ENCODE measurements at regions not wholly inside any gene's neighbourhood (a gene's known extent, or its start where the extent isn't known, plus 50 kb on each side); places are given as distances from the start of the nearest gene placed in this dataset.

DNA sequence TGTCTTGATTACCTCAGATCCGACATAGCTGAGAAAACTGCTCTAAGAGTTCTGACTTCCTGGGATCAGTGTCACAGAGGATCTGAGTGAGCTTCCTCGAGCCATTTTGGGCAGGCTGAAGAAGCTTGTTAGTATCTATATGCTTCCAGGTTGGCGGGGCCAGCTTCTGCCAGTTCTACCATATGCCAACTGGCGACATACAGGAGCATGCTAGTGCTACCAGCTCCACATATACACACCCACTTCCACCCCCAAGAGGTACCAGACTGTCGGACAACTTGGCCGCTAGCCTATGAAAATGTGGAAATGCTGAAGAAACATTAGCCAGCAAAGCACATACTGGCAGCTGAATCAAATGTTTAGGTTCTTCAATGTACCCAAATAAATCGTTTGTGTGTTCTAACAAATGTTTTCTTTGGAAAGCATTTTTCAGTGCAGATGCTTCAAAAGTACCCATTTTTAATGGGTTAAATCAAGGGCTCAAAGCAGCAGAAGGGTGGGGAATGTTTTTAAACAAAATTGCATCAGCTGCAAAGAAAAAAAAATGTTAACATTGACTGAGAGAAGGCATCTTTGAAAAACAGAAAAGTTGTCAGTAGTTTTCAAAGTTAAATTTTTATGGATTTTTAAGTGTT lies 163.7 kb downstream of the KLF12 start:
- no peaks in the 10 kb centered on the region for H3K9me3 ChIP-seq (ENCODE audit: low read depth)
- H3K4me3 ChIP-seq: no peak overlapping the region
- H3K4me1 ChIP-seq (ENCODE audit: insufficient read depth): no peaks in the 10 kb centered on the region
- WGBS (ENCODE audit: low lambda C conversion rate, missing lambda C conversion rate): 93% methylated on average over 7 of the region's 7 CpGs
- no peak overlapping the region for H2AFZ ChIP-seq
- no peak for DNase-seq (ENCODE audit: low spot score)
- H3K36me3 ChIP-seq (replicated peaks; ENCODE audit: insufficient read depth, low read depth): no peaks in the 10 kb centered on the region
- H3K27ac ChIP-seq: no peak overlapping the region
- no peaks in the 10 kb centered on the region for H3K27me3 ChIP-seq
- TF ChIP-seq EZH2 (IDR thresholded peaks at IDR 0.05; ENCODE audit: borderline replicate concordance) (no peak), EZH2phosphoT487 (IDR thresholded peaks at IDR 0.05; ENCODE audit: low read depth, severe bottlenecking, unreplicated experiment) (no peak), CTCF (IDR thresholded peaks at IDR 0.05; ENCODE audit: poor library complexity) (no peak)
- H3K9me2 ChIP-seq (replicated peaks; ENCODE audit: insufficient read depth): no peaks in the 10 kb centered on the region
- peaks cover 57% of the 10 kb centered on the region for H3K79me2 ChIP-seq
- H3K4me2 ChIP-seq: no peak overlapping the region
- no peaks in the 10 kb centered on the region for H4K20me1 ChIP-seq (ENCODE audit: insufficient read depth, poor library complexity, severe bottlenecking)

DNA sequence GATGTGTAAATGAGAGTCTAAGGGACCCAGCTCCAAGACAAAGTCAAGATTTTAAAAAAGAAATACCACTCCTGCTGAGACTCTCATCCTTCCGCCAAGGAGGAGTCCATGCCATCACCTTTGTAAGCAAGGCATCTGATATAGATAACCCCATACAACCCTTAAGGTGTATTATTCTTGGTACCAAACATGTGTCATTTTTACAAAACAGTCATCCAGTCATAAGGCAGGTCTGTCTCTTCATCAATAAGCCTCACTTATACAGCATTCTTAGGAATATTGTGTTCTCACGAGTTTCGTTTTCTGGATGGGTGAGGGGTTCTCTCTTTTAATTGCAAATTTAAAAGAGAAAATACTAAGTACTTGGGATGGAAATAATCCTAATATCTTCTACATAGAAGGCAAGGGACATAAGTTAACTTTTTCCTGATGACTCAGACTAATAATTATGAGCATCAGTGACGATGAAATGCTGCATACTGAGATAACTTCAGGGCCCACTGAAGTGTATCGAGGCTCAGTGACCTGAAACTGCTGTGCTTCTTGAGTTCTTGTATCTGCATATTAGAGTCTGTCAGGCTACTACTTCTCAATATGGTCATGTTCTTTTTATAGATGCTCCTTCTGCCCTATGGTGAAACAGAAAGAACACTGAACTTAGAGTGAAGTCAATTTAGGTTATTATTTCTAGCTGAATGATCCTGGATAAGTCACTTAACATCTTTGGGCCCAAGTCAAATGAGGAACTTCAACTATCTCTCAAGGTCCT lies 166.6 kb downstream of the KLF12 start:
- H3K27ac ChIP-seq: no peak overlapping the region
- H3K9me2 ChIP-seq (replicated peaks; ENCODE audit: insufficient read depth): no peaks in the 10 kb centered on the region
- H3K4me2 ChIP-seq: no peak overlapping the region
- no peak overlapping the region for H2AFZ ChIP-seq
- no peak for DNase-seq (ENCODE audit: low spot score)
- no peaks in the 10 kb centered on the region for H3K27me3 ChIP-seq
- no peaks in the 10 kb centered on the region for H3K36me3 ChIP-seq (replicated peaks; ENCODE audit: insufficient read depth, low read depth)
- 95% methylated on average over 5 of the region's 5 CpGs for WGBS (ENCODE audit: low lambda C conversion rate, missing lambda C conversion rate)
- TF ChIP-seq CTCF (IDR thresholded peaks at IDR 0.05; ENCODE audit: poor library complexity): no peak
- no peak for TF ChIP-seq EZH2phosphoT487 (IDR thresholded peaks at IDR 0.05; ENCODE audit: low read depth, severe bottlenecking, unreplicated experiment)
- TF ChIP-seq EZH2 (IDR thresholded peaks at IDR 0.05; ENCODE audit: borderline replicate concordance): no peak
- peaks cover 38% of the 10 kb centered on the region for H3K79me2 ChIP-seq
- H3K4me3 ChIP-seq: no peak overlapping the region
- no peaks in the 10 kb centered on the region for H4K20me1 ChIP-seq (ENCODE audit: insufficient read depth, poor library complexity, severe bottlenecking)
- no peaks in the 10 kb centered on the region for H3K4me1 ChIP-seq (ENCODE audit: insufficient read depth)
- no peaks in the 10 kb centered on the region for H3K9me3 ChIP-seq (ENCODE audit: low read depth)

DNA sequence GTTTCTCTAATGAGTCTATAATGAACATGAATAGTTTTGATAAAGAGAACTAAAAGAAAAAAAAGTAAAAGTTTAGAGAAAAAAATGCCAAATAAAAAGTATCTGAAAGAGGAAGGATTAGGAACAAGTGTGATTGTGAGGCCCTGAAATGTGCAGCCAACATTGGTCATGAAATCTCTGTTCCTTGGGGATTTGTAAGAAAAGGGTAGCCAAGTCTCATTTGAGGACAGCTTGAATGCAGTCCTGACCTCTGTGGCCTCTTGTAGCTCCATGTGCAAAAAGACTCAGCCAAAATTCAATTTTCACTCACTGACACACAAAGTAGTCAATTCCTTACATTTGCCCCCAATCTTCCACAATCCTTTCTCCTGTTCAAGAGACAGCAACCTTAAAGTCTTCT lies 167.9 kb downstream of the KLF12 start:
- no peaks in the 10 kb centered on the region for H3K9me3 ChIP-seq (ENCODE audit: low read depth)
- no peak overlapping the region for H3K4me2 ChIP-seq
- no peaks in the 10 kb centered on the region for H4K20me1 ChIP-seq (ENCODE audit: insufficient read depth, poor library complexity, severe bottlenecking)
- no peaks in the 10 kb centered on the region for H3K9me2 ChIP-seq (replicated peaks; ENCODE audit: insufficient read depth)
- H3K4me3 ChIP-seq: no peak overlapping the region
- TF ChIP-seq EZH2 (IDR thresholded peaks at IDR 0.05; ENCODE audit: borderline replicate concordance): no peak
- TF ChIP-seq EZH2phosphoT487 (IDR thresholded peaks at IDR 0.05; ENCODE audit: low read depth, severe bottlenecking, unreplicated experiment): no peak
- TF ChIP-seq CTCF (IDR thresholded peaks at IDR 0.05; ENCODE audit: poor library complexity): no peak
- no peaks in the 10 kb centered on the region for H3K27me3 ChIP-seq
- H3K27ac ChIP-seq: no peak overlapping the region
- H3K36me3 ChIP-seq (replicated peaks; ENCODE audit: insufficient read depth, low read depth): no peaks in the 10 kb centered on the region
- no peaks in the 10 kb centered on the region for H3K4me1 ChIP-seq (ENCODE audit: insufficient read depth)
- DNase-seq (ENCODE audit: low spot score): no peak
- H3K79me2 ChIP-seq: peaks cover 27% of the 10 kb centered on the region
- H2AFZ ChIP-seq: no peak overlapping the region

Data from hepatocyte (in vitro differentiated cells).